D341Med (cell line): ENCODE measurements at regions not wholly inside any gene's neighbourhood (a gene's known extent, or its start where the extent isn't known, plus 50 kb on each side); places are given as distances from the start of the nearest gene placed in this dataset.
A peak's percentile ranks its signal among the peaks of the same experiment; 100 is the strongest.
"Not testable (repeated sequence)": the region's sequence is repeated elsewhere in the genome, so short reads cannot be mapped to it uniquely, and the experiment has no call there.

Experiments
- DNase-seq: peaks from one replicate; pipeline ENCODE4 v3.0.0; 2012; ENCODE audit warnings: low spot score

DNA sequence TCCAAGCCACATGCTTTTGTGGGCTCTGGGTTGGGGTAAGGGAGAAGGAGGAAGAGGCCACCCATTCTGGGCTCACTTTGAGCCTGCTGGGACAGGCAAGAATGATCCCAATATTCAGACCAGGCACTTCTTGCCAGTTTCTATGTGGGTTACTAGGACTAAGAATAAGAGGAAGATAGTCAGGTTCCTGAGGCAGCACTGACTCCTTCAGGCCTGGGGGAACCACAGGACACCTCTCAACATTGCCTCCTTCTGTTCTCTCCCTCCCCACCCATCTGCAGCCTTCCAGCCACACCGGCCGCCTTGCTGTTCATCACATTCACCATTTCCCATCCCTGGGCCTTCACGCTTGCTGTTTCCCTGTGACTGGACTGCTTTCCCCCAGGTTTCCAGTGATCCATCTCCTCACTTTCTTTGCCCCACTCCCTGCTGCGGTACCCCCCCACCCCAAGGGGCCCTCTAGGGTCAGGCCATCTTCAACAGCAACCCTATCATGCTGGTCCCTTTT lies 69.2 kb upstream of the SIRPA start:
- DNase-seq, result no peak

GRCh38 chr20:1825507-1825906 lies 69.7 kb upstream of the SIRPA start:
- DNase-seq, result no peak

- DNase-seq, result no peak
These were observed 70.4 kb upstream of the SIRPA start for GRCh38 chr20:1824834-1825233.

DNA sequence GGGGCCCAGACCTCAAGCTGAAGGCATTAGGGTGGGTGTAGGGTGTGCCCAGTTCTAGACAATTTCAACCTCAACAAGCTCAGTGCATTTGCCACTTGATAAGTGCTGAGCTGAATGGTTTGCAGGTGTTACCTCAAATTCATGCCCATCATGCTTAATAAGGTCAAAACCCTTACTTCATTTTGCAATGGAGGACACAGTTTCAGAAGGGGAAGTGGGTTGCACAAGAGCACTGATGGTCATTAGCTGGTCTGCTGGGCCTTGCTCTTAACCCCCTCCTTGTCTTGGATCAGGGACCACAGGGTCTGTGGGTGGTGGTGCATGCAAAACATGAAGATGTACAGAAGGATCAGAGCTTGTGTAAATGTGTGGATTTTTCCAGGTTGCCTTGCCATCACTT lies 71.0 kb upstream of the SIRPA start:
- DNase-seq, result no peak

DNA sequence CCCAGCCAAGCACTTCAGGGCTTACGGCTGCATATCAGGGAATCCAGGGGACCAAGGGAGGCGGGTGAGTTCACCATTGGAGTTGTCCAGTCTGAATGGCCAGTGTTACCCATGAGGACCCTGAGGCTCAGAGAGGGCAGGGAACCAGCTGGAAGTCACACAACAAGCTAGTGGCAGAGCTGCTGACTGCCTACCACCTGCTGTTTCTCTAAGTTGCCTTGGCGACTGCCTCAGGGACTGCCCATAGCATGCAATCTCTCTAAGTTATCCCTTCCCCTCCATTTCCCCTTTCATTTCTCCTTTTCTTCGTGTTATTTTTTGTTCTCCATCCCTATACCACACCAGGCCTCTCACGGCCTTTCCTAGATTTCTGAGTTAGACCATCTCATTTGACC lies 71.8 kb upstream of the SIRPA start:
- no peak for DNase-seq

- no peak for DNase-seq
These were observed 72.4 kb upstream of the SIRPA start for GRCh38 chr20:1822564-1823449.

GRCh38 chr20:1820138-1821079 lies 74.8 kb upstream of the SIRPA start:
- no peak for DNase-seq

GRCh38 chr20:1819311-1820137 lies 75.7 kb upstream of the SIRPA start:
- no peak for DNase-seq

GRCh38 chr20:1818895-1819294 lies 76.3 kb upstream of the SIRPA start:
- DNase-seq, result no peak

GRCh38 chr20:1818247-1818840 lies 76.9 kb upstream of the SIRPA start:
- no peak for DNase-seq

DNA sequence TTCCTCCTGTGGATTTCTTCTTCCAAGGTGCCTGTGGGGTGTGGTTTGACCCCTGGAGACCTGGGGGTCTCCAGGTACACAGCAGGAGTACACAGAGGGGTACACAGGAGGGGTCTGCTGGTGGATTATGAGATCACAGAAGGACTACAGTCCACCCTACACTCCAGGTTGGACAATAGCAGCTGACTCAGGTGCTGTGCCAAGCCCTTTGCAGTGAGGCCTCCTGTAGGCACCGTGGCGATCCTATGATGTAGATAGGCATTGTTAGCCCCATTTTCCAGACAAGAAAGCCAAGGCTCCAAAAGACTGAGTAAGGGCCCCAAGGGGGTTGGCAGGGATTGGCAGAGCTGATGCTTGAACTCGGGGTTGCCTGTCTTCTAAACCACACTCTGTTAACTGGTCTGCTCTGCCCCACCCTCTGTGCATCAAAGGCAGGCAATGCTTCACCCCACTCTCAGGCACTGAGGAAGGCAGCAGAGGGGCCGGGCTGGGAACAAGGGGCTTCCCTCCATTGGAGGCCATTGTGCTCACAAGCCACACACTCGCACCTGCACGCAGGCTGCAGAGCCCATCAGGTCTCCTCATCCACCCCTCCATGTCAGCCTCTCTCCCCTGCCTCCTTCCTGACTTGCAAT lies 77.5 kb upstream of the SIRPA start:
- DNase-seq, result no peak

DNA sequence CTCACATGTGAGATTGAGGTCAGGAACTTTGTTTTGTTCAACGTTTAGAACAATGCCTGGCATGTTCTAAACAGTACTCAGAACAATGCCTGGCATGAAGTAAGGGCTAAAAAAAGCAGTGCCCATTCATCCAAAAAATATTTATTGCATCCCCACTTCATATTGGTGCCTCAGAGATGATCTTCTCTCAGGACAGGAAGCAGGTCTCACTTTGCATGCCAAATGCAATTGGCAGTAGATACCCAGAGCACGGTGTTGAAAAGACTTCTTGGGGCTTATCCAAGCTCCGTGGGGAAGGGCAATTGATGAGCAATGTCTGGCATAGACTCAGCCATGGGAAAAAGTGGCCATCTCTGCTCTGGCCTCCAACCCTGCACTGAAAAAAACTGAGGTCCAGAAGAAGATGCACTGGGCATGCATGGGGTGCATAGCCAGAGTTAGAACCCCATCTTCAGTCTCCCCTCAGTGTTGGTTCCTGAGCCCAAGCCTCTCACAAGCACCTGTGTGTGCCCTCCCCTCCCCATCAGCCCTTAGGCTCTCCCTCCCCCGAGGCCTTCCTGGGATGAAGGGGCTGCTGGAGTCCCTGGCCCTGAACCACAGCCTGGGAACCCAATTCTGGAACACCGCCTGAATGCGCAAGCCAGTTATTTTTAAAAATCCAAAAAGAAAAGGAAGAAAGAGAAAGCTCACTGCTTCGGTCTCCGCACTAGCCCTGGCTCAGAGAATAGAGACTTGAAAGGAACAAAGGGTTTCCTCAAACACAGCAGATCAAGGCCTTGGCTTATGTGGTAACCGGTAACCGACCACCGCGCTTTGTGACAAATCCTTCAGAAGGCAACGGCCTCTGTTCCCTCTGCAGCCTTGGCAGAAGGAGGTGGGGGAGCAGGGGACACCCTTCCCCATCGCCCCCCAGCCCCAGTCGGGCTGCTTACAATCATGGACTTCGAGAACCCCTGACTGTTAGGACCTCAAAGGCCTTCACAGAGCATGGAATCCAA lies 78.5 kb upstream of the SIRPA start:
- peak; percentile 14 for DNase-seq

DNA sequence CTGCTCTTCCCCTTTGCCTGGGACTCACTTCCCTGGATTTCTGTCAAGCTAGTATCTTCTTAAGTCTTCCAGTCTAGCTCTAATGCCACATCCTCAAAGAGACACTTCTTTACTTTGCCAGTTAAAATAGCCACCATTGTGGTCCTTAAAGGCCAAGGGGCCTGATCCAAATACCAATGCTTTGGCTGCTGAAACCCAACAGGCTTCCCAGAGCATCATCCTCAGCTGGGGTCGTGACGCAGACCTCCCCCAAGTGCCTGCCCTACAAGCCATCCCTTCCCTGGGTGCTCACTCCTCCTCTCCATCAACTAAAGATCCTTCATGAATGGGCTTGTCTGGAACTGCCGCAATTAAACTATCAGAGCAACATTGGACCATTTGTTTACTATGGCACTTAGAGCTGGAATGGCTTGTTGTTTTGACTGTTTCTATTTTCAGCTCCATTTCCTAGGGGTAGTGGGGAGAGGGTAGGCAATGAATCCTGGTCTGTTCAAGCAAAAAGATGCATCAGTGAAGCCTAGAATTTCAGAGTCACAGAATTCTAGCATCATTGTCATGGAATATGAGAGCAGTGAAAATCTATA lies 79.6 kb upstream of the SIRPA start:
- peak; percentile 4 for DNase-seq

DNA sequence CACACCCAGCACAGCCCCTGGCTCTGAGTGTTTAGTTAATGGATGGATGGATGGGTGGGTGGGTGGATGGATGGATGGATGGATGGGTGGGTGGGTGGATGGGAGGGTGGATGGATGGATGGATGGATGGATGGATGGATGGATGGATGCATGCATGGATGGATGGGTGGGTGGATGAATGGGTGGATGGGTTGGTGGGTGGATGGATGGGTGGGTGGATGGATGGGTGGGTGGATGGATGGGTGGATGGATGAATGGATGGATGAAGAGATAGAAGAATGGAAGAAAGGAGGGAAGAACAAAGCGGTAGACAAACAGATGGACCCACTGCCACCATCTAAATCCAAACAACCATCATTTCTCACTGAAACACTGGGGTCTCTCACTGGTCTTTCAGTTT lies 80.3 kb upstream of the SIRPA start:
- not testable (repeated sequence) for DNase-seq

- peak; percentile 12 for DNase-seq
These were observed 81.3 kb upstream of the SIRPA start for GRCh38 chr20:1813674-1814635.

DNA sequence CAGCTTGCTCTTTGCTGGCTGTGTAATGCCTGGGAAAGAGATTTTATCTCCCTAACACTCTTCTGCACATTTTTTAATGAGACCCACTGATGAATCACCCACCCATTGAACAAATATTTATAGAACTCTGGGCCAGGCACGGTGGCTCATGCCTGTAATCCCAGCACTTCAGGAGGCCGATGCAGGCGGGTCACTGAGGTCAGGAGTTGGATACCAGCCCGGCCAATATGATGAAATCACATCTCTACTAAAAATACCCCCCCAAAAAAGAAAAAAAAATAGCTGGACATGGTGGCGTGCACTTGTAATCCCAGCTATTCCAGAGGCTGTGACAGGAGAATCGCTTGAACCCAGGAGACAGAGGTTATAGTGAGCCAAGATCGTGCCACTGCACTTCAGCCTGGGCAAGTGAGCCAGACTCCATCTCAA lies 82.1 kb upstream of the SIRPA start:
- DNase-seq, result no peak

DNA sequence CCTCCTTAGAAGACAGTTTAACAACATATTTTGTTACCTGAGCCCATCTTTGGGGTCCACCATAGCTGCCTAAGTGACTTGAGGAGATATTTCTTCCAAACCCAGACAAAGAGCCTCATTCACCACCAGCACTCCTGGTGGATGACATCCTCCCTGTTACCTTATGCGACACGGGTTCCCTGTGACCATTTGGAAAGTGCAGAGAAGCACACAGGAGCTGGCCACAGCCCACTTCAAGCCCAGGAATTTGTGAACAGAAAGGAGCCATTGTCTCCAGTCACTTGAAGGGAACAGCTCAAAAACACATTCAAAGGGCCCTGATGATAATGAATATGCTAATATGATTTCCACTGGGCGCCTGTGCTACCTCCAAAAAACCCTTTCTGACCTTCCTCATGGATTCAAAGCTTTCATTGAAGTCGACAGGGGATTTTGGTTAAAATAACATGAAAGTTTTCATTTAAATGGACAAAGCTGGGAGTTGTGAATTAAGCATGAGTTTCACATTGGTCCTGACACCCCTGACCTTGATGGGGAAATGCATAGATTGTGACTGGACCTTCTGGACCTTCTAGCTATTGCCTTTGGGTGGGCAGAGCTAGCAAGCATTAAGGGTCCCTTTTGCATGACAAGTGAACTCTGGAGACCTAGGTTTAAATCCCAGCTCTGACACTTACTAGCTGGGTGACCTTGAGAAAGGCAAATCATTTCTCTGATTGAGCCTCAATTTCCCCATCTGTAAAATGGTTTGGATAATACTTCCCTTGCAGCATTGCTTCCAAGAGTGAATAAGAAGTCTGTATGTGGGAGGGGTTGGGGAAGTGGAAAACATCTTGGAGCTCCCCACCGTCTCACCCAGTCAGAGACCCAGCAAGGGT lies 83.3 kb upstream of the SIRPA start:
- peak; percentile 4 for DNase-seq
